ENCODE measurements at regions not wholly inside any gene's neighbourhood (a gene's known extent, or its start where the extent isn't known, plus 50 kb on each side); places are given as distances from the start of the nearest gene placed in this dataset.
"Not testable (repeated sequence)": the region's sequence is repeated elsewhere in the genome, so short reads cannot be mapped to it uniquely, and the experiment has no call there.

GRCh38 chr5:106639488-106639887 lies 1031.2 kb downstream of the EFNA5 start:
- DNase-seq: no peak
- Histone ChIP-seq H3K27me3 (ENCODE audit: control insufficient read depth, insufficient read depth, low read length) (no peaks in the 10 kb centered on the region), H3K4me1 (ENCODE audit: control insufficient read depth, insufficient read depth, low read length) (no peaks in the 10 kb centered on the region), H3K27ac (ENCODE audit: low read length) (no peak overlapping the region), H3K36me3 (ENCODE audit: control insufficient read depth, insufficient read depth, low read length) (no peaks in the 10 kb centered on the region), H3K9me3 (replicated peaks; ENCODE audit: control insufficient read depth, low read depth, low read length) (no peaks in the 10 kb centered on the region), H3K4me3 (ENCODE audit: low read length) (no peak overlapping the region)
- no CpG with 5 or more reads among the region's 2 CpGs for WGBS (ENCODE audit: insufficient coverage)

GRCh38 chr5:106637275-106637674 lies 1033.5 kb downstream of the EFNA5 start:
- Histone ChIP-seq H3K27ac (ENCODE audit: low read length) (no peak overlapping the region), H3K36me3 (ENCODE audit: control insufficient read depth, insufficient read depth, low read length) (no peaks in the 10 kb centered on the region), H3K27me3 (ENCODE audit: control insufficient read depth, insufficient read depth, low read length) (no peaks in the 10 kb centered on the region), H3K4me3 (ENCODE audit: low read length) (no peak overlapping the region), H3K4me1 (ENCODE audit: control insufficient read depth, insufficient read depth, low read length) (no peaks in the 10 kb centered on the region), H3K9me3 (replicated peaks; ENCODE audit: control insufficient read depth, low read depth, low read length) (no peaks in the 10 kb centered on the region)
- WGBS (ENCODE audit: insufficient coverage): no CpG with 5 or more reads among the region's 2 CpGs
- DNase-seq: no peak

- WGBS (ENCODE audit: insufficient coverage): no CpG with 5 or more reads among the region's 2 CpGs
- no peaks in the 10 kb centered on the region for H3K27me3 ChIP-seq (ENCODE audit: control insufficient read depth, insufficient read depth, low read length)
- no peaks in the 10 kb centered on the region for H3K36me3 ChIP-seq (ENCODE audit: control insufficient read depth, insufficient read depth, low read length)
- H3K4me1 ChIP-seq (ENCODE audit: control insufficient read depth, insufficient read depth, low read length): no peaks in the 10 kb centered on the region
- no peak overlapping the region for H3K4me3 ChIP-seq (ENCODE audit: low read length)
- DNase-seq: no peak
- H3K27ac ChIP-seq (ENCODE audit: low read length): no peak overlapping the region
- H3K9me3 ChIP-seq (replicated peaks; ENCODE audit: control insufficient read depth, low read depth, low read length): no peaks in the 10 kb centered on the region
Measured at GRCh38 chr5:106634375-106634774, 1036.4 kb downstream of the EFNA5 start.

- no peaks in the 10 kb centered on the region for H3K36me3 ChIP-seq (ENCODE audit: control insufficient read depth, insufficient read depth, low read length)
- no peak overlapping the region for H3K27ac ChIP-seq (ENCODE audit: low read length)
- no peaks in the 10 kb centered on the region for H3K4me1 ChIP-seq (ENCODE audit: control insufficient read depth, insufficient read depth, low read length)
- H3K9me3 ChIP-seq (replicated peaks; ENCODE audit: control insufficient read depth, low read depth, low read length): no peaks in the 10 kb centered on the region
- DNase-seq: no peak
- no peak overlapping the region for H3K4me3 ChIP-seq (ENCODE audit: low read length)
- H3K27me3 ChIP-seq (ENCODE audit: control insufficient read depth, insufficient read depth, low read length): no peaks in the 10 kb centered on the region
Measured at GRCh38 chr5:106633825-106634224, 1036.9 kb downstream of the EFNA5 start.

- not testable (repeated sequence) for H3K27ac ChIP-seq (ENCODE audit: low read length); H3K27me3 ChIP-seq (ENCODE audit: control insufficient read depth, insufficient read depth, low read length); H3K4me1 ChIP-seq (ENCODE audit: control insufficient read depth, insufficient read depth, low read length); H3K9me3 ChIP-seq (replicated peaks; ENCODE audit: control insufficient read depth, low read depth, low read length); DNase-seq; H3K4me3 ChIP-seq (ENCODE audit: low read length); H3K36me3 ChIP-seq (ENCODE audit: control insufficient read depth, insufficient read depth, low read length)
- 95% methylated on average over 15 of the region's 17 CpGs for WGBS (ENCODE audit: insufficient coverage)
Measured at GRCh38 chr5:106628456-106628855, 1042.3 kb downstream of the EFNA5 start.

- H3K4me3 ChIP-seq (ENCODE audit: low read length): no peak overlapping the region
- no peaks in the 10 kb centered on the region for H3K4me1 ChIP-seq (ENCODE audit: control insufficient read depth, insufficient read depth, low read length)
- H3K9me3 ChIP-seq (replicated peaks; ENCODE audit: control insufficient read depth, low read depth, low read length): no peaks in the 10 kb centered on the region
- no peak for DNase-seq
- H3K27me3 ChIP-seq (ENCODE audit: control insufficient read depth, insufficient read depth, low read length): no peaks in the 10 kb centered on the region
- H3K27ac ChIP-seq (ENCODE audit: low read length): no peak overlapping the region
- H3K36me3 ChIP-seq (ENCODE audit: control insufficient read depth, insufficient read depth, low read length): no peaks in the 10 kb centered on the region
- WGBS (ENCODE audit: insufficient coverage): 75% methylated on average over 1 of the region's 3 CpGs
Measured at GRCh38 chr5:106610041-106610440, 1060.7 kb downstream of the EFNA5 start.

GRCh38 chr5:106601620-106602019 lies 1069.1 kb downstream of the EFNA5 start:
- H3K4me3 ChIP-seq (ENCODE audit: low read length): no peak overlapping the region
- no peak for DNase-seq
- no peaks in the 10 kb centered on the region for H3K27me3 ChIP-seq (ENCODE audit: control insufficient read depth, insufficient read depth, low read length)
- no peaks in the 10 kb centered on the region for H3K4me1 ChIP-seq (ENCODE audit: control insufficient read depth, insufficient read depth, low read length)
- no peak overlapping the region for H3K27ac ChIP-seq (ENCODE audit: low read length)
- no peaks in the 10 kb centered on the region for H3K9me3 ChIP-seq (replicated peaks; ENCODE audit: control insufficient read depth, low read depth, low read length)
- 27% methylated on average over 3 of the region's 6 CpGs for WGBS (ENCODE audit: insufficient coverage)
- no peaks in the 10 kb centered on the region for H3K36me3 ChIP-seq (ENCODE audit: control insufficient read depth, insufficient read depth, low read length)

- 20% methylated on average over 1 of the region's 1 CpG for WGBS (ENCODE audit: insufficient coverage)
- Histone ChIP-seq H3K36me3 (ENCODE audit: control insufficient read depth, insufficient read depth, low read length) (no peaks in the 10 kb centered on the region), H3K27me3 (ENCODE audit: control insufficient read depth, insufficient read depth, low read length) (no peaks in the 10 kb centered on the region), H3K27ac (ENCODE audit: low read length) (no peak overlapping the region), H3K9me3 (replicated peaks; ENCODE audit: control insufficient read depth, low read depth, low read length) (no peaks in the 10 kb centered on the region), H3K4me3 (ENCODE audit: low read length) (no peak overlapping the region), H3K4me1 (ENCODE audit: control insufficient read depth, insufficient read depth, low read length) (no peaks in the 10 kb centered on the region)
- no peak for DNase-seq
Measured at GRCh38 chr5:106600803-106601202, 1069.9 kb downstream of the EFNA5 start.

GRCh38 chr5:106595864-106596263 lies 1074.9 kb downstream of the EFNA5 start:
- Histone ChIP-seq H3K36me3 (ENCODE audit: control insufficient read depth, insufficient read depth, low read length) (no peaks in the 10 kb centered on the region), H3K27ac (ENCODE audit: low read length) (no peak overlapping the region), H3K4me1 (ENCODE audit: control insufficient read depth, insufficient read depth, low read length) (no peaks in the 10 kb centered on the region), H3K4me3 (ENCODE audit: low read length) (no peak overlapping the region), H3K27me3 (ENCODE audit: control insufficient read depth, insufficient read depth, low read length) (no peaks in the 10 kb centered on the region), H3K9me3 (replicated peaks; ENCODE audit: control insufficient read depth, low read depth, low read length) (no peaks in the 10 kb centered on the region)
- no peak for DNase-seq
- no CpG with 5 or more reads among the region's 2 CpGs for WGBS (ENCODE audit: insufficient coverage)

- Histone ChIP-seq H3K9me3 (replicated peaks; ENCODE audit: control insufficient read depth, low read depth, low read length) (no peaks in the 10 kb centered on the region), H3K27ac (ENCODE audit: low read length) (no peak overlapping the region), H3K4me1 (ENCODE audit: control insufficient read depth, insufficient read depth, low read length) (no peaks in the 10 kb centered on the region), H3K36me3 (ENCODE audit: control insufficient read depth, insufficient read depth, low read length) (no peaks in the 10 kb centered on the region), H3K4me3 (ENCODE audit: low read length) (no peak overlapping the region), H3K27me3 (ENCODE audit: control insufficient read depth, insufficient read depth, low read length) (no peaks in the 10 kb centered on the region)
- 80% methylated on average over 8 of the region's 10 CpGs for WGBS (ENCODE audit: insufficient coverage)
- no peak for DNase-seq
Measured at GRCh38 chr5:106584268-106584667, 1086.5 kb downstream of the EFNA5 start.

GRCh38 chr5:106578736-106579135 lies 1092.0 kb downstream of the EFNA5 start:
- H3K27me3 ChIP-seq (ENCODE audit: control insufficient read depth, insufficient read depth, low read length): no peaks in the 10 kb centered on the region
- no peaks in the 10 kb centered on the region for H3K4me1 ChIP-seq (ENCODE audit: control insufficient read depth, insufficient read depth, low read length)
- H3K9me3 ChIP-seq (replicated peaks; ENCODE audit: control insufficient read depth, low read depth, low read length): no peaks in the 10 kb centered on the region
- H3K27ac ChIP-seq (ENCODE audit: low read length): no peak overlapping the region
- H3K4me3 ChIP-seq (ENCODE audit: low read length): no peak overlapping the region
- no peak for DNase-seq
- H3K36me3 ChIP-seq (ENCODE audit: control insufficient read depth, insufficient read depth, low read length): no peaks in the 10 kb centered on the region
- WGBS (ENCODE audit: insufficient coverage): 83% methylated on average over 1 of the region's 2 CpGs

Measured in muscle of leg (tissue), 3 donors.